Neural progenitor cell (in vitro differentiated cells): ENCODE measurements at regions not wholly inside any gene's neighbourhood (a gene's known extent, or its start where the extent isn't known, plus 50 kb on each side); places are given as distances from the start of the nearest gene placed in this dataset.

Experiments
- DNase-seq: peaks from one replicate; pipeline ENCODE4 v3.0.0-alpha.2; 2016; ENCODE audit warnings: low spot score
- H2AFZ ChIP-seq: fragments of 200-600 bp; sonication (generic); replicated peaks from 2 replicates; pipeline ENCODE4 v1.6.1; 2016; ENCODE audit warnings: antibody characterized with exemption
- H3F3A ChIP-seq: fragments of 200-600 bp; sonication (generic); 2 replicates; pipeline ENCODE4 v1.6.1; 2016; ENCODE audit warnings: antibody characterized with exemption, low read depth
- H3K27ac ChIP-seq: fragments of 200-600 bp; sonication (generic); 2 replicates; pipeline ENCODE4 v1.5.1; 2016; ENCODE audit warnings: mild to moderate bottlenecking
- H3K27me3 ChIP-seq: fragments of 200-600 bp; sonication (generic); 2 replicates; pipeline ENCODE4 v1.6.1; 2016; ENCODE audit warnings: mild to moderate bottlenecking, moderate library complexity
- H3K36me3 ChIP-seq: fragments of 200-600 bp; sonication (generic); 2 replicates; pipeline ENCODE4 v1.5.1; 2016
- H3K4me1 ChIP-seq: fragments of 200-600 bp; sonication (generic); 2 replicates; pipeline ENCODE4 v1.6.1; 2016; ENCODE audit warnings: mixed run types
- H3K4me2 ChIP-seq: fragments of 200-600 bp; sonication (generic); 2 replicates; pipeline ENCODE4 v1.6.1; 2016
- H3K4me3 ChIP-seq: fragments of 200-600 bp; sonication (generic); 2 replicates; pipeline ENCODE4 v1.5.1; 2016
- H3K79me2 ChIP-seq: fragments of 200-600 bp; sonication (generic); 2 replicates; pipeline ENCODE4 v1.6.1; 2016; ENCODE audit warnings: low read depth
- H3K9ac ChIP-seq: fragments of 200-600 bp; sonication (generic); 2 replicates; pipeline ENCODE4 v1.6.1; 2016
- H3K9me3 ChIP-seq: fragments of 200-600 bp; sonication (generic); 2 replicates; pipeline ENCODE4 v1.5.1; 2016; ENCODE audit warnings: low read depth
- H4K20me1 ChIP-seq: fragments of 200-600 bp; sonication (generic); 2 replicates; pipeline ENCODE4 v1.6.1; 2016; ENCODE audit warnings: low read depth
- H3K27ac Mint-ChIP-seq: 3 replicates; pipeline ENCODE4 v1.8.0; 2021; ENCODE audit warnings: mixed read lengths
- H3K27me3 Mint-ChIP-seq: 2 replicates; pipeline ENCODE4 v1.8.0; 2022; ENCODE audit warnings: low read depth, mild to moderate bottlenecking, inconsistent platforms, moderate library complexity, mixed read lengths; ENCODE audit not compliant: insufficient read depth
- H3K36me3 Mint-ChIP-seq: 3 replicates; pipeline ENCODE4 v1.8.0; 2021; ENCODE audit warnings: mixed read lengths
- H3K4me1 Mint-ChIP-seq: 3 replicates; pipeline ENCODE4 v1.8.0; 2021; ENCODE audit warnings: mixed read lengths
- H3K4me3 Mint-ChIP-seq: 3 replicates; pipeline ENCODE4 v1.8.0; 2021; ENCODE audit warnings: mild to moderate bottlenecking, moderate library complexity, mixed read lengths
- H3K9me3 Mint-ChIP-seq: 3 replicates; pipeline ENCODE4 v1.8.0; 2020; ENCODE audit warnings: mixed read lengths
- CTCF ChIP-seq: fragments of 200-600 bp; sonication (generic); IDR thresholded peaks from 2 replicates; pipeline ENCODE4 v1.5.1; 2017; ENCODE audit warnings: antibody characterized with exemption, mild to moderate bottlenecking
- EZH2 ChIP-seq: fragments of 200-600 bp; sonication (generic); IDR thresholded peaks from 2 replicates; pipeline ENCODE4 v1.6.1; 2017; ENCODE audit warnings: antibody characterized with exemption, mild to moderate bottlenecking, moderate library complexity
- EZH2phosphoT487 ChIP-seq: fragments of 200-600 bp; sonication (generic); IDR thresholded peaks from 2 replicates; pipeline ENCODE4 v1.6.1; 2017; ENCODE audit warnings: antibody characterized with exemption

GRCh38 chr12:107469011-107469410, 216.6 kb upstream of the PWP1 start:
- DNase-seq: no peak
- no peak overlapping the region for H3K9ac ChIP-seq
- Mint-ChIP-seq H3K4me3 (no peak overlapping the region), H3K9me3 (no peaks in the 10 kb centered on the region), H3K36me3 (no peaks in the 10 kb centered on the region), H3K27ac (no peak overlapping the region), H3K27me3 (peaks cover 4% of the 10 kb centered on the region), H3K4me1 (peaks cover 34% of the 10 kb centered on the region)
- no peak for TF ChIP-seq EZH2phosphoT487
- TF ChIP-seq CTCF: no peak
- TF ChIP-seq EZH2: no peak
- no peak overlapping the region for H3K27ac ChIP-seq
- H4K20me1 ChIP-seq: peaks cover 15% of the 10 kb centered on the region
- no peak overlapping the region for H2AFZ ChIP-seq
- peaks cover 8% of the 10 kb centered on the region for H3F3A ChIP-seq
- H3K9me3 ChIP-seq: no peaks in the 10 kb centered on the region
- H3K4me3 ChIP-seq: no peak overlapping the region
- no peaks in the 10 kb centered on the region for H3K79me2 ChIP-seq
- no peaks in the 10 kb centered on the region for H3K27me3 ChIP-seq
- H3K36me3 ChIP-seq: no peaks in the 10 kb centered on the region
- no peak overlapping the region for H3K4me2 ChIP-seq
- H3K4me1 ChIP-seq: peaks cover 26% of the 10 kb centered on the region

GRCh38 chr12:107470645-107471044, 215.0 kb upstream of the PWP1 start:
- Mint-ChIP-seq H3K9me3 (no peaks in the 10 kb centered on the region), H3K27me3 (peaks cover 4% of the 10 kb centered on the region), H3K4me1 (peaks cover 44% of the 10 kb centered on the region), H3K36me3 (no peaks in the 10 kb centered on the region), H3K27ac (no peak overlapping the region), H3K4me3 (no peak overlapping the region)
- Histone ChIP-seq H3F3A (peaks cover 8% of the 10 kb centered on the region), H3K9me3 (no peaks in the 10 kb centered on the region), H3K36me3 (no peaks in the 10 kb centered on the region), H3K4me3 (no peak overlapping the region), H3K27ac (no peak overlapping the region), H3K4me1 (peaks cover 26% of the 10 kb centered on the region), H3K4me2 (no peak overlapping the region), H3K9ac (no peak overlapping the region), H3K27me3 (no peaks in the 10 kb centered on the region), H3K79me2 (no peaks in the 10 kb centered on the region), H2AFZ (no peak overlapping the region), H4K20me1 (peaks cover 15% of the 10 kb centered on the region)
- DNase-seq: no peak
- no peak for TF ChIP-seq EZH2phosphoT487
- TF ChIP-seq EZH2: no peak
- TF ChIP-seq CTCF: no peak

- TF ChIP-seq EZH2 (no peak), EZH2phosphoT487 (no peak), CTCF (no peak)
- DNase-seq: no peak
- Histone ChIP-seq H3F3A (peaks cover 8% of the 10 kb centered on the region), H2AFZ (no peak overlapping the region), H3K36me3 (no peaks in the 10 kb centered on the region), H3K79me2 (no peaks in the 10 kb centered on the region), H3K9me3 (no peaks in the 10 kb centered on the region), H3K27ac (no peak overlapping the region), H3K4me2 (no peak overlapping the region), H4K20me1 (peaks cover 8% of the 10 kb centered on the region), H3K9ac (no peak overlapping the region), H3K4me3 (no peak overlapping the region), H3K27me3 (no peaks in the 10 kb centered on the region), H3K4me1 (peaks cover 16% of the 10 kb centered on the region)
- H3K4me3 Mint-ChIP-seq: no peak overlapping the region
- H3K36me3 Mint-ChIP-seq: no peaks in the 10 kb centered on the region
- H3K27me3 Mint-ChIP-seq: peaks cover 8% of the 10 kb centered on the region
- no peaks in the 10 kb centered on the region for H3K9me3 Mint-ChIP-seq
- H3K4me1 Mint-ChIP-seq: peaks cover 37% of the 10 kb centered on the region
- no peak overlapping the region for H3K27ac Mint-ChIP-seq
These were observed 213.3 kb upstream of the PWP1 start for GRCh38 chr12:107472308-107472707.

GRCh38 chr12:107474099-107474498, 211.5 kb upstream of the PWP1 start:
- Mint-ChIP-seq H3K27me3 (peaks cover 7% of the 10 kb centered on the region), H3K4me3 (no peak overlapping the region), H3K4me1 (peaks cover 22% of the 10 kb centered on the region), H3K9me3 (no peaks in the 10 kb centered on the region), H3K27ac (peak overlapping the region; percentile 10), H3K36me3 (no peaks in the 10 kb centered on the region)
- DNase-seq: no peak
- Histone ChIP-seq H3K79me2 (no peaks in the 10 kb centered on the region), H3K4me2 (no peak overlapping the region), H4K20me1 (no peaks in the 10 kb centered on the region), H3K4me1 (peaks cover 5% of the 10 kb centered on the region), H3K4me3 (no peak overlapping the region), H3K9me3 (no peaks in the 10 kb centered on the region), H2AFZ (no peak overlapping the region), H3F3A (no peaks in the 10 kb centered on the region), H3K27me3 (no peaks in the 10 kb centered on the region), H3K27ac (no peak overlapping the region), H3K9ac (no peak overlapping the region), H3K36me3 (no peaks in the 10 kb centered on the region)
- no peak for TF ChIP-seq CTCF
- TF ChIP-seq EZH2: no peak
- no peak for TF ChIP-seq EZH2phosphoT487
